Activated CD4-positive, CD25-positive, alpha-beta regulatory T cell (primary cell): ENCODE measurements at regions not wholly inside any gene's neighbourhood (a gene's known extent, or its start where the extent isn't known, plus 50 kb on each side); places are given as distances from the start of the nearest gene placed in this dataset.
A peak's percentile ranks its signal among the peaks of the same experiment; 100 is the strongest.

ENCODE experiments used
- DNase-seq, 4 experiments: peaks; one replicate each; lab custom pipeline; 2025; lab: John Stamatoyannopoulos, UW

DNA sequence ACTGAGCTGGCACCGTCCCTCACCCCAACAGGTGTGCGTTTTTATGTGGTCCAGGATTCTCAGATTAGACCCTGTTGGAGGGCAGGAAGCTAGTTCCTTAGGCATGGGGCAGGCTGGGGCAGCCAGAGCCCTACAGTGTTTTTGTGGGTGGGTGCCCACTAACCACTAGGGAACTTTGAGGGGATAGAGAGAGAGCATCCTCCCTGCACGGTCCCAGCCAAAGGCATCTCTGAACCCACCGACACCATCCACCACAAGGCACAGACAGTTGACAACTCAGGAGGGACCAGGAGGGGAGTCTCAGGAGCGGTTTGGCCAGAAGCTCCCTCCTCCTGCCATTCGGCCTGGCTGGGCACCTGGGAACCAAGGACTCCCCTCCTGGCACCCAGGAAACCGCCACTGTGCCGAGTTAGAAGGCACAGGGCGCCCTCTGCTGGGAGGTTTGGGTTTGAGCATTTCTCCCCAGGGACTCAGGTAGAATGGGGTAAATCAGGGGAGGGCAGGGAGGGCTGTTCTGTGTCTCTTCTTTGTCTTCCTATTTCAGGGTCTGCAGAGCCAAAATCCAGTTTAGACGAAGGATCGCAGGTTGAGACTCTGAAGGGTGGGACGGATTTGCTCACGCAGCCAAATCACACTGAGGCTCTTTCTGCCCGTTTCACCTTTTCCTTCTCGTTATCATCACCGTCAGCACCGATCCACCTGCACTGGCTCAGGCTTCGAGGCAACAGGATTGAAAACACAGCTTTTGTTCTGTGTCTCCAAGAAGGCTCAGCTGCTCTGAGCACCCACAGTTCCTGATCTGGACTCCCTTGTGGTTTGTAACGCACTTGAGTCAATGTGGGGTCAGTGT lies 84.8 kb upstream of the COL13A1 start:
- peak in 2 of 4 experiments; percentile 21 to 35 for DNase-seq

DNA sequence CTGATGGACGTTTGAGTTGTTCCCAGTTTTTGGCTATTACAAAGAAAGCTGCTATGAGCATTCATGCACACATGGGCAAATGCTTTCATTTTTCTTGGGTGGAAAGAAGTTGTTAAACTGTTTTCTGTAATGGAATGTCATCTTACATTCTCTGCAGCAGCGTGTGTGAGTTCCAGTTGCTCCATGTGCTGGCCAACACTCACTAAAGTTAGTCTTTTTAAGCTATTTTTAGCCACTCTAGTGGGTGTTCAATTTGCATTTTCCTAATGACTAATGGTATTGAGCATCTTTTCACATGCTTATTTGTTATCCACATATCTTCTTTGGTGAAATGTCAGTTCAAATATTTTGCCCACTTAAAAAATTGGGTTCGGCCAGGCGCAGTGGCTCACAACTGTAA lies 82.8 kb upstream of the COL13A1 start:
- DNase-seq = no peak

DNA sequence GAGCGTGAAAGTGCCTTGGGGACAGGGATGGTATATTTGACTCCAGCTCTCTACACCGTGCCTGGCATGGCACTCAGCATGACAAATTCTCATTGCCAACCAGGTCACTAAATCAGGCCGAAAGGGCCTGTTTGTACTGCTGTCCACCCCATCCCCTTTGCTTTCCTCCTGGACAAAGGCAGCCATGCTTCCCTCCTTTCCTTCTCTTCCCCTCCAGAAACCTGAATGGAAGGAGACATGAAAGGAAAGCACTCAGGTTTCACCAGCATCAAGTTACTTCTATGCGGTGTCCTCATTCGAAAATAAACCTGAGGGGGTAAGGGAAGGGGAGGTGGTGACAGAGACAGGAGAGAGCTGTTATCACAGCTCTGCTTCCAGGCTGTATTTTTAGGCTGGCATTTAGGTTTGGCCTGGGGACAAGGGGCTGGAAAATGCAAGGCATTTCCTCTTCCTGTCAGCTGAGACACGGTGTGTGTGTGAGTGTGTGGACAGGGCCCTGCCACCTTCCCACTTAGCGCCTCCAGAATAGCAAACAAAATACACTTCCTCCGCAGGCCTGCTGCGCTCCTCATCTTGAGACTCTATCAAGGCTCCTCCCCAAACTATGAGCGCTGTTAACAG lies 79.9 kb upstream of the COL13A1 start:
- no peak for DNase-seq

DNA sequence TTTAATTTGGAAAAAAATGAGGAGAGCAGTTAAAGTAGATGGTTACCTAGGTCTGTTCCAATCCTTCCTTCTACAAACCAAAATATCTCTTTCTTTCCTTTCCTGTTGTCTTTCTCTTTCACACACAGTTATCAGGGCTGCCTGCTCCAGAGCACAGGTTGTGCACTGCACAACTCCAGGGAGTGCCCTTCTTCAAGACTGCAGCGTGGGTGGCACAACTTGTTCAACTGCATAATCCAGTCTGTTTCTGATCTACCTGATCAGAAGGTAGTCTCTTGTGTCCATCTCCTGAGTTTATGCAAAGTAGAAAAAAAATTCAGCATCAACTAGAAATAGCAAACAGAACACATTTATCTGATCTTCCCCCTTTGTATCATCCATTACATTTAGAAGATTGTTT lies 78.1 kb upstream of the COL13A1 start:
- no peak for DNase-seq

DNA sequence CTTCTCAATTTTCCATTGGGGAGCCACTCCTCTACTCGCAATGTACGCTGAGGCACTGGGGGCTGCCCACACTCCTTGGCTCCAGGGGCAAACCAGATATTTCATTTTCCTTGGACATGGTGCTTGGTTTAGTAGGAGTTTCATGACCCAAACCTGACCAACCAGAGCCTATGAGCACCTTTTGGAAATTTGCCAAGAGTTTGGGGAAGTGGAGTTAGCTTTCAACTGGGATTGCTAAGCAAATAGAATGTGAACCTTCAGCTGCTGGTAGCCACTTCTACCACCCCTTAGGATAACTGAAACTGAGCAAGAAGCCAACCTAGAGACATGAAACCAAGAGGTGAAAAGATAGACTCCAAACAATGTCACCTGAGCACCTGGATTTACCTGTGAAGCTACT lies 74.9 kb upstream of the COL13A1 start:
- no peak for DNase-seq

DNA sequence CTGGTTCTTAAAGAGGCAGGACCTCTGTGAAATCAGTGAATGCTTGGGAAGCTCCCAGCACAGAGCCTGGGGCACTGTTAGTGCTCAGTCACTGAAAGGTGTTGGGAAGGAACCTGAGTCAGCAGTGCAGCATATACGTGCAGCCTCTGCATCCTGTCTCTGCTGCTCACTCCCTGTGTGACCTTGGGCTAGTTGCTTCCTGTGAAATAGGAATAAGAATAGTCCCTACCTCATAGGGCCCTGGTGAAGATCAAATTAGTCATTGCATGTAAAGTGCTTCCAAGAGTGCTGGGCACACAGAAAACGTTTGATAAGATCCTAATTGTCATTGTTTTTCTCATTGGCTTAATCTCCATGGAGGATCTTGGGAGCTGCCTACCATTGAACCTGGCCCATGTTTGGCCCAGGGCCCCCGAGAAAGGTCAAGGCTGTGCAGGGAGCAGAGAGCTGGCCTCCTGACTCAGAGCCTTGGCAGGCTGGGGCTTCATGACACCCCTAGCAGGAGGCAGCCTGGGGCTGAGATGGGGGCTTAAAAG lies 73.3 kb upstream of the COL13A1 start:
- no peak for DNase-seq

DNA sequence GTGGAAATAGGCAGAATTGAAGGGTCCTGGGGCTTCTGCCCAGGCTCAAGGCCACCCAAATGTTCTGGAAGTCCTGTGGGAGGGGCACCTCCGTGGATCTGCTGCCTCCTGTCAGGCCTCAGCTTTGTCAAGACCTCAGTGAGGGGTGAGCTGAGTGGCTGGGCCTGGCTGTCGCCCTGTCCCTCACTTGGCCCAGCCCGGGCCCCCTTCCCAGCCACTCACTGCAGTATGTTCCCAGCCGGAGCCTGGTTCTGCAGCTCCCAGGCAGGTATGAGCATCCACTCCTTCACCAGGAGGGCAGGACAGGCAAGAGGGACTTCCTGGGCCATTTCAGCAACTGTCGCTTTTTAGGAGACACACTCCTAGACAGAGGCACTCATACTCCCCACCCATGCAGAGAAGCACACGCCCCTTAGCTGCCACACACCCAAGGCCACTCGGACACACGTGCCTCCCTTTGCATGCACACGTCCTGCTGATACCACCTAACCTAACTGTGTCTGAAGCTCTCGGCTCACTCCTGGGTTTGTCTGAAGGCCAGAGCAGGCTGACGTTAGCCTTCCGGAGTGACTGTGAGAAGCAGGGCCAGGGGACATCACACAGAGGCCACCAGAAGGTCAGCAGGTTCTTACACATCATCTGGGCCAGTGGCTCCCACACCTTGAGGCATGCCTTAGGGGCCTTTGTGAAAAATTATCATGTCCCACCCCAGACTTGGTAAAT lies 72.2 kb upstream of the COL13A1 start:
- DNase-seq = no peak

DNA sequence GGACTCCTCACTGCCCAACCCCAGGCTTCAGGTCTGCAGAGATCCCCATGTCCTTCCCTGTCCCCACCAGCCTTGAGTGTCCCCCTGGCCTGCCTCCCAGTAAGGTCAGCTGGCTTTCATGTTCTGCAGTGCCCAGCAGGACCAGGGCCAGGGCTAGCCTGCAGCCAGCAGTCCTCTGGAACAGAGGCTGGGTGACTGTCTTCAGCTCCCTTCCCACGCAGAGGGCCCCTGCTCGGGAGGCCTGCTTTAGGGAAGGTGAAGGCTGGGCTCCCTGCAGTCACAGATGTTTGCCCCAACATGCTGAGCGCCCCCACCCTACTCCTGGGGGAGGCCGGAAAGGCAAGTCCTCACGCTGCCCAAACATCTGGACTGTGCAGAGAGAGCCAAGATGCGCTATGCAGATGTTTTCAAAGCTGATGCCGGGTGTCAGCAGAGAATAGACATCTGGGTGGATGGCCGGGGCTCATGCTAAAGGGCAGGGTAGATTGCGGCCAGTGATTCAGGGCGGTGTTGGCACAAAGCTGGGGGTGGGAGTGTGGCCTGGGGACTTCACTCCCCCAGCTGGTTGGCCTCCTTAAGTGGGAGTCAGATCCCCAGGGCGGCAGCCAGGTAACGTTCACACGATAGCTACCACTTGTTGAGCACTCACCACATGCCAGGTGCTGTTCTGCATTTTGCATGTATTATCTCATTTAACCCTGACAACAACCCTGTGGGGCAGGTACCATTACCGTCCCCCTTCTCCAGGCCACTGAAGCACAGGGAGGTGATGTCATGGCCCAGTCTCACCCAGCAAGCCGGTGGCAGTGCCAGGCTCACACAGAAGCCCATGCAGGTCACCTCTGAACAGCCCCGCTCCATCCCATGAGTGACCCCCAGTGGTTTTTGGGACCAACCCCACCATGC lies 71.2 kb upstream of the COL13A1 start:
- no peak for DNase-seq

DNA sequence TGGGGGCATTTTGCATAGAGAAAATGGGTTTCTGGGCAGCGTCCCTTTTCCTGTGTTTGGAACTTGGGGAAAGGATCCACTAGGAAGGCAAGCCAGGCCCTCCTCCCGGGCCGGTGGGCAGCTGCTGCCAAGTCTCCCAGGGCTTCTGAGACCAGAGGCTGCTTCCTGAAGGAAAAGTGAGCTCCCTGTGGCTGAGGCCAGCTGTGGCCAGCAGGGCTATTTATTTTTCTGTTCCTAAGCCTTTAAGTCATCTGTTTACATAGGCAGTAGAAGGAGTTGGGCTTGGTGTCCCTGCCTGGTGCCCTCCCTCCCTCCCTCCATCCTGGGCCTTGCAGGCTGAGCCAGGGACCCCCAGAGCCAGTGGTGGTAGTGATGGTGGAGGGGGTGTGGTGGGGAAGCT lies 70.5 kb upstream of the COL13A1 start:
- no peak for DNase-seq

DNA sequence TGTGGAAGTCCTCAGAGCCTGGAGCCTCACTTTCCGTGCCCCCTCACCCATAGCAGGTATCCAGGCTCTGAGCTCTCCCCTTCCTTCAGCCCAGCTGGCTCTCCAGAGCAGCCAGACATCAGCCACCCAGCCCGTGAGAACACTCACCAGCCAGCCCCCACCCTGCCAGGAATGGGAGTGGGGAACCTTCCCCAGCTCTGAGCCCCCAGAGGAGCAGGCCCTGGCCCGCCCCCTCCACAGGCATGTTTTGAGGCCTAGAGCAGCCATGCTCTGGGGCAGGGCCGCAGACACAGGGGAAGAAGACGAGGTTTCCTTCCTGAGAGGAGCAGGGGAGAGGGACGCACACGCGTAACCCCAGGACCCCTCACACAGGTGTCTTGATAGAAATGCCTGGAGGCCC lies 70.0 kb upstream of the COL13A1 start:
- DNase-seq = no peak

DNA sequence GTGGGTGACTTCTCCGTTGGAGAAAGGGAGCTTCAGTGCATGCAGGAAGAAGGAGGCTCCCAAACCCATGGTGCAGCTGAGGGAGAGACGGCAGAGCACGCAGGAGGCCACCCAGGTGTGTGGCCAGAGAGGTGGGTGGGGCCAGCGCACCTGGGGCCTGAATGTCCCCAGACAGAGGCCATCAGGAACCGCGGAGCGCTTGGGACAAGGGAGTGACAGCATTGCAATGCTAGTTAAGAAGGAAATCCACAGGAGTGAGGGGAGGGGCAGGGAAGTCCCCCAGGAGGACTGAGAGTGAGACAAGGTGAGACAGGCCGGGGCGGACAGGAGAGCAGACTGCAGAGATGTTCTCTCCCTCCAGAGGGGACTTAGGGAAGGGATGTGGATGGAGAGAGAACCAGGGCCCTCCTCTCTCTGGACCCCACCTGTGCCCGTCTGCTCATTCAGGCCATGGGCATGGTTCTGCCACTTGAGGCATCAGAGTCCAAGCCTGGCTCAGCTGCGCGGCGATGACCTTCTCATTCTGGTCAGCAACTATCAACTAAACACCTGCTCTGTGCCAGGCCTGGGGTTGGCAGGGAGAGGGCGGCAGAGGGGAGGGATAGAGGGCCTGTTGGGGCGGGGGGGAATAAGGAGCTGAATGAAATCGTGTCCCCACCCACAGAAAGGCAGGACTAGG lies 69.4 kb upstream of the COL13A1 start:
- no peak for DNase-seq

DNA sequence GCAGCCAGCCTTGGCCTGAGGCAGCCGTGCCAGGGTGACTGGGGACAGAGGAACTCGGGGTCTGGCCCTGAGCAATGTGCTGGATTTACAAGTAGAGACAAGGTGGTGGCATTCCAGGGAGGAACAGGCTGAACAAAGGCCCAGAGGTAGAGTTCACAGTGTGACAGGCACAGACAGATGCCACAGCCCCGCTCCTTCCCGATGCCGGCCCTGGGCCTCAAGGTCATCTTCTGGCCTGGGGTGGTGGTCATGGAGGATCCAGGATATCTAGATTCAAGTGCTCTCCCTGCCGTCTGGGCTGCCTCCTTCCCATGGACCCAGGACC lies 68.9 kb upstream of the COL13A1 start:
- no peak for DNase-seq

DNA sequence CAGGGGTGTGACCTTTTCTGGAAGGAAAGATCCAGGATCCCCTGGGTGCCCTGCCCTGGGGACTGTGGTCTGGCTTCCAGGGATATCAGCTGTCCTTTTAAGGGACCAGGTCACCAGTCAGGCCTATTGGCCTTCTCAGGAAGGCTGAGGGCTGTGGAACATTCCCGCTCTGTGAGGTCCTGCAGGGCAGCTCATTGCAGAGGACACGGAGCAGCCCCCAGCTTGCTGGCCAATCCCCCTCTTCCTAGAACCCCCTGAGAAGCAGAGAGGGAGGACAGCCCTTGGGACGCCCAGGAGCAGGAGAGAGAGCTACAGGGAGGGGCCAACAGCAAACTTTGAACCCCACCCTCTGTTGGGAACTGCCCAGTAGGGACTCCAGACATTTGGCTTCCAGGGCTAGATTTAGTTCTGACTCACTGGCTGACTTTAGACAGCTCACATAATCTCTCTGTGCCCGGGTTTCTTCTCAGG lies 67.9 kb upstream of the COL13A1 start:
- DNase-seq = no peak

DNA sequence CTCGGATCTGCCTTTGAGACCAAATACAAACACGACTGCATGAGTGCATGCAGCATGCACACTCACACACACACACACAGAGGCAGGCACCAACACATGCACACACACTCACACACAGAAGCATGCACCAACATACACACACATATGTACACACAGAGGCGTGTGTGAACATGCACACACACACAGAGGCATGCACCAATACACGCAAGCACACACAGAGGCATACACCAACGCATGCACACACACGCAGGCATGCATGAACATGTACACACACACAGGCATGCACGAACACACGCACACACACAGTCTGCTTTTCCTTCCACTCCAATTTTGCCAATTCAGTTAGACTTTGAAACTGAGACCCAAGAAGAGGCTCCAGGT lies 67.3 kb upstream of the COL13A1 start:
- DNase-seq = no peak

DNA sequence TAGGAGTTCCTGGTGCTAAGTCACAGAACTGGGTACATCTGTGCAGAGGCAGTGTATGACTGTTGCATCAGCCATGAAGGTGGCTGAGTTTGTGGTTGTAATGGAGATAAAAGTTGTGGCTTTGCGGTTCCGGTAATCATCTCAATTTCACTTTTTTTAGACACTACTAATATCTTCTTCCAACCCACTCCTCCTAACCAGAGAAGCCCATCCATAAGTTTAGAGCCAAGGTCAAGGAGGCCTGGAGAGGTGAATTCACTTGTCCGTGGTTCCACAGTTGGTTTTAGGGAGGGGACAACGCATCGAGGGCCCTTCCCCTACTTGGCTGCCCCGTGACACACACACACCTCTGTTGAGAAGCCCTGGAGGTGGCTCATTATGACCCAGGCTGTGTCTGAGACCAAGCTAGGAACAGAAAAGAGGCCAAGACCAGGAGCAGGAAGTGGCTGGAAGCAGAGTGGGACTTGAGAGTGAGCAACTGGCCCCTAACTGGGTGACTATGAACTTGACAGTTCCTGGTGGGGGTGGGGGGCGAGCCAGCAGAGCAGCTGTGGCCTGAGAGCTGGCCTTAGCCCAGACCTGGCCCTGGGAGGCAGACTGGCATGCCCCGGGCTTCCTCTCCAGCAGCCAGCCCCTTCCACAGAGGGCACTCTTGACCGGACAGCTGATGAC lies 66.8 kb upstream of the COL13A1 start:
- DNase-seq = no peak

DNA sequence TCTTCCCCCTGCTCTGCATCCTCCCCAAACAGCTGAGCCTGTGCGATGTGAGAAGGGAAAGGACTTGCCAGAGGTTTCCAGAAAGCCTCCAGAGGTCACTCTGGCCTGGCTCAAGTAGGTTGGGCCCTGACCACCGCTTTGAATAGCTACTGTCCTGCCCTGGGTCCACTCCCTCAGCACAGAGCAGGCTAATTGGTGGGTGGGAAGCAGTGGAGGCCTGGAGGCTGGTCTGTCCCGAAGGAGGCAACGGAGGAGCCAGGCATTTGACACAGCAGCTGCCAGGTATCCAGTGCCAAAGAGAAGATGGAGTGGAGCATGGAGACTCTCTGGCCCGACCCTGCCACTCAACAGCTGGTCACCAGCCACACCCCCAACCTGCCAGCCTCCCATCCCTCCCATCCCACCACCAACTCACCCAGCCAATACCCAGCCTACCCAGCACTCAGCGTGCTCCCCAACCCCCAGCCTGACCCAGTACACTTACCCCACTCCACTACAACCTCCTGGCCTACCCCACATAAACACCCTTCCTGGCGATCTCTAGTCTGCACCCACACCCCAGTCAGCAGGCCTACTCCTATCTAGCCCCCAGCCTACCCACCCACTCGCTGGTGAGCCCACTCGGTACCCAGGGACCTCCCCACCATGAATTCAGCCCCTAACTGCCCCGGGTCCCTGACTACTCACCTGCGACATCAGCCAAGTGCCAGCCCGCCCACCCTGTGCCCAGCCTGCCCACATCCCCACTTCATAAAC lies 64.6 kb upstream of the COL13A1 start:
- no peak for DNase-seq

DNA sequence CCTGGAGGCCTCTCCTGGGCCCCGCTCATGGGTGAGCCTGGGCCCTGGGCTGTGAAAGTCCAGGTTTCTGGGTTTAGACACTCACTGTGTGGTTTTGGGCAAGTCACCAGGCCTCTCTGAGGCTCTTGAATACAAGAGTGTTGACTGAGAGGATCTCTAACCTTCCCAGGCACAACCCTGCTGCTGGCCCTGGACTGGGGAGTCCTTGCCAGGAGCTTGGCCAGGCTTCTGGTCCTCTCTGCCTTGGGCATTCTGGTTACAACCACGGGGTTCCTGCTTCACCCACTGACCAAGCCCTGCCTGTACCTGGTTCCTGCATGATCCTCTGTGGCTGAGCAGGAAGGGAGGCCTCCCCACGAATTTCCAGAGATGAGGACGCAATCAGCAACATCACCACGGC lies 63.6 kb upstream of the COL13A1 start:
- DNase-seq = no peak

DNA sequence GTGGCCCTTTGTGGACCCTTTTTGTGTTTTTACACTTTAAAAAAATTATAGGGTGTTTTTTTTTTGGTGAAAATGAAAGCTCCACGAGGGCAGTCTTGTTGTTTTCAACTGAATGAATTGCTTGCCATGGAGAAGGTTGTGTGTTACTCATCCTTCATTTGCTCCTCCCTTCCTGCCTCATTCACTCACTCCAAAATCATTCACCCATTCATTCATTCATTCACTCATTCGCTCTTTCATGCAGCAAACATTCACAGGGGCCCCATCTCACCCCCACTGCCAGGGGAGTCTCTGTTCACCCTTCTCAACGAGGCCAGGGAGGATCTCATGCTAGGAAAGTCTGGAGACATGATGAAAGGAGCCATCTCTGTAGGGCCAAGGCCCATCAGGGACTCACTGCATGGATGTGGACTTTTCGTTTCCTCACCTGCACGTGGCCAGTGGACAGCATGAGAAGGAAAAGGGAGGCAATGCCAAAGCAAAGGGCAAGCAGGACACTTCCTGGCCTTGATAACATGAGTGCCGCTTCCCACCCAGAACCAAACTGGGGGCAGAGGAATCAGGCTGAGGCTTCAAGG lies 62.8 kb upstream of the COL13A1 start:
- no peak for DNase-seq

DNA sequence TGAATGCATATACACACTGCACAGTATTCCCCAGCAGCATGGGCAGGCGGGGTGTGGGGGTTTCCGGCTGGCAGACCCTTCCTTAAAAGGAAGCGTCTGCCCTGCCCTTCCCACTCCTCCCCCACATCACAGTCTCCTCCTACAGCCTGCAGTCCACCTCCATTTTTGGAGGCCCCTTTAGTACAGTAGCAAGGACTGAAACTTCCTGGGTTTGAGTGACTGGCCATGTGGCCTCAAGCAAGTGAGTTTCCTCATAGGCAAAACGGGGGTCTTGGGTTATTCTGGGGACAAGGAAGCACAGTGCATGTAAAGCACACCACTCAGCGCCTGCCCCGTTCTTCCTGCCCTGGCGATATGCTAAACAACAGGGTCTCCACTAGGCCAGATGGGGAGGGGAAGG lies 62.1 kb upstream of the COL13A1 start:
- DNase-seq = no peak

DNA sequence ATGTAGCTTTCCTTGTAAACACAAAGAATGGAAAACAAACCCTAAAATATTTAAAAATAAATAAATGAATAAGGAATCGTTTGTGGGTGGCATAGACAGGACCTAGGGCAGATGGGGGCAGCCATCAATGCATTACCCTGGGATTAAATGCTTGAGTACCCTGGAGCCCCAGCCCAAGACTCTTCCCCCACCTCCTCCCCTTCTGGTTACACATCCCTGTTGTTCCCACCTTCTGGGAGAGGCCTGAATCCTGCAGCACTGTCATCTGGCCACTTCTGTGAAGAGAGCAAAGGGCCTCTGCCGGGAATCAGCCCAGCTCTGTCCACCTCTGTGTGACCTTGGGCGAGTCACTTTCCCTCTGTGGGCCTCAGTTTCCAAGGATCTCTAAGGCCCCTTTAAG lies 61.6 kb upstream of the COL13A1 start:
- no peak for DNase-seq
